Chondrocyte (in vitro differentiated cells): ENCODE measurements at regions not wholly inside any gene's neighbourhood (a gene's known extent, or its start where the extent isn't known, plus 50 kb on each side); places are given as distances from the start of the nearest gene placed in this dataset.
A peak's percentile ranks its signal among the peaks of the same experiment; 100 is the strongest.

Experiments
- DNase-seq: peaks from one replicate; pipeline ENCODE4 v3.0.0; 2021; ENCODE audit warnings: mixed read lengths, low spot score
- H3K27ac Mint-ChIP-seq: one replicate; pipeline ENCODE4 v1.8.0; 2021; ENCODE audit warnings: mild to moderate bottlenecking, moderate library complexity, mixed read lengths; ENCODE audit not compliant: unreplicated experiment
- H3K27me3 Mint-ChIP-seq: 2 replicates; pipeline ENCODE4 v1.8.0; 2021; ENCODE audit warnings: low read depth, mixed read lengths
- H3K36me3 Mint-ChIP-seq: 2 replicates; pipeline ENCODE4 v1.8.0; 2021; ENCODE audit warnings: low read depth, mixed read lengths
- H3K4me1 Mint-ChIP-seq: 2 replicates; pipeline ENCODE4 v1.8.0; 2021; ENCODE audit warnings: low read depth, mild to moderate bottlenecking, mixed read lengths
- H3K4me3 Mint-ChIP-seq: one replicate; pipeline ENCODE4 v1.8.0; 2021; ENCODE audit warnings: mild to moderate bottlenecking, moderate library complexity, mixed read lengths; ENCODE audit not compliant: unreplicated experiment
- H3K9me3 Mint-ChIP-seq: 2 replicates; pipeline ENCODE4 v1.8.0; 2021; ENCODE audit warnings: low read depth, mixed read lengths
- CTCF ChIP-seq: fragments of 200-600 bp; sonication (generic); IDR thresholded peaks from 2 replicates; pipeline ENCODE4 v1.5.0; 2021; ENCODE audit warnings: antibody characterized with exemption, mild to moderate bottlenecking, moderate library complexity

- H3K36me3 Mint-ChIP-seq = no peaks in the 10 kb centered on the region
- no peaks in the 10 kb centered on the region for H3K9me3 Mint-ChIP-seq
- no peaks in the 10 kb centered on the region for H3K27me3 Mint-ChIP-seq
- H3K4me3 Mint-ChIP-seq = no peak overlapping the region
- TF ChIP-seq CTCF = no peak
- H3K27ac Mint-ChIP-seq = no peak overlapping the region
- no peak for DNase-seq
- peaks cover 21% of the 10 kb centered on the region for H3K4me1 Mint-ChIP-seq
Measured at GRCh38 chr17:71980171-71980570, 140.6 kb upstream of the SOX9 start.

GRCh38 chr17:71983828-71984227, 137.0 kb upstream of the SOX9 start:
- Mint-ChIP-seq H3K4me3 (no peak overlapping the region), H3K27ac (no peak overlapping the region), H3K27me3 (no peaks in the 10 kb centered on the region), H3K4me1 (peaks cover 24% of the 10 kb centered on the region), H3K36me3 (no peaks in the 10 kb centered on the region), H3K9me3 (no peaks in the 10 kb centered on the region)
- TF ChIP-seq CTCF = no peak
- DNase-seq = no peak

- H3K27ac Mint-ChIP-seq = peak overlapping the region; percentile 77
- H3K36me3 Mint-ChIP-seq = no peaks in the 10 kb centered on the region
- H3K4me1 Mint-ChIP-seq = peaks cover 24% of the 10 kb centered on the region
- DNase-seq = no peak
- TF ChIP-seq CTCF = no peak
- H3K27me3 Mint-ChIP-seq = no peaks in the 10 kb centered on the region
- H3K9me3 Mint-ChIP-seq = no peaks in the 10 kb centered on the region
- no peak overlapping the region for H3K4me3 Mint-ChIP-seq
Measured at GRCh38 chr17:71985111-71986039, 135.4 kb upstream of the SOX9 start.

GRCh38 chr17:71986886-71987285, 133.9 kb upstream of the SOX9 start:
- no peaks in the 10 kb centered on the region for H3K27me3 Mint-ChIP-seq
- no peak for TF ChIP-seq CTCF
- H3K36me3 Mint-ChIP-seq = no peaks in the 10 kb centered on the region
- H3K27ac Mint-ChIP-seq = no peak overlapping the region
- H3K4me3 Mint-ChIP-seq = no peak overlapping the region
- H3K4me1 Mint-ChIP-seq = peaks cover 24% of the 10 kb centered on the region
- no peaks in the 10 kb centered on the region for H3K9me3 Mint-ChIP-seq
- no peak for DNase-seq

GRCh38 chr17:71987634-71988033, 133.2 kb upstream of the SOX9 start:
- Mint-ChIP-seq H3K4me3 (peak overlapping the region; percentile 23), H3K36me3 (no peaks in the 10 kb centered on the region), H3K27me3 (no peaks in the 10 kb centered on the region), H3K4me1 (peaks cover 24% of the 10 kb centered on the region), H3K9me3 (no peaks in the 10 kb centered on the region), H3K27ac (no peak overlapping the region)
- no peak for TF ChIP-seq CTCF
- no peak for DNase-seq
